Epithelial cell of esophagus (primary cell): ENCODE measurements at regions not wholly inside any gene's neighbourhood (a gene's known extent, or its start where the extent isn't known, plus 50 kb on each side); places are given as distances from the start of the nearest gene placed in this dataset.

Experiments
- DNase-seq: peaks from one replicate; pipeline ENCODE4 v3.0.0; 2010; ENCODE audit warnings: low read depth
- H3K4me3 ChIP-seq: 2 replicates; pipeline ENCODE4 v1.5.1; 2011; ENCODE audit warnings: mild to moderate bottlenecking, low read length, control low read depth
- CTCF ChIP-seq: IDR thresholded peaks from 2 replicates; pipeline ENCODE4 v1.5.1; 2011; ENCODE audit warnings: low read depth, mild to moderate bottlenecking, low read length, control low read depth, inconsistent platforms; ENCODE audit not compliant: insufficient read depth; ENCODE audit errors: missing control alignments

DNA sequence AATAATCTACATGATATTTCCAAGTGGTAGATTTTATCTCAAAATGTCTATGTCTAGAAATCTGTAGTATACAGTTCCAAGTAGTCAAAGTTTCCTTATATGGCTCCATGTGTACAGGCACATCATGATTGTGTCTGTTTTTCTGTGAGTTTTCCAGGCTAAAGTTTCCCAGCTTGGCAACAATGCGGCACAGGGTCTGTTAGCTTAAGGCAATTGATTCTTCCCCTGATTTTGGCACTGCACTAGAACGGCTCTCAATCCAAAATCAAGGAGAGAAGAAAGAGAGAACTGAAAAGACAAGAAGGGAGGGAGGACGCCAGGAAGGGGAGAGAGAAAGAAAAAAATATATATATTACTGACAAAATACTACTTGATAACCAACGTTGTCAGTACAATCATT is 193.9 kb upstream of the SNX7 start:
- TF ChIP-seq CTCF = no peak
- no peak overlapping the region for H3K4me3 ChIP-seq
- DNase-seq = no peak

DNA sequence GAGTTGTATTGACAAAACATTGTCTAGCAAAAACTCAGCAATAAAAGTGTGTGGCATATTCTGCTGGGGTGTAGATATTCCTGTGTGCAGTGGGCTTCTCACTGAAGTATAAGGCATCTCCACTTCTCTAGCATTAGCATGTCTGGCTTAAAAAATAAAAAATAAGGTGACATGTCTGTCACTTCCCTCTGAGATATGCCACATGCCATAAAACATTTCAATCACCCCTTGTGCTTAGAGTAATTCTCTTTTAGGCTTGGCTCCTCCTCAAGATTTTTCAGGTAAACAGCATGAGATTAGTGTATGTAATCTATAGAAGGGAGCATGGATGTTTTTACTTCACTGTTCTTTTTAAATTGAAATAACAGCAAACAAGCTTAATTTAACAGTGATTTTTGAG is 194.4 kb upstream of the SNX7 start:
- TF ChIP-seq CTCF = no peak
- DNase-seq = no peak

GRCh38 chr1:98461873-98462385 is 199.6 kb upstream of the SNX7 start:
- DNase-seq = no peak
- TF ChIP-seq CTCF = no peak
- H3K4me3 ChIP-seq = no peak overlapping the region

More for the DNA sequence above, 194.4 kb upstream of the SNX7 start:
- no peak overlapping the region for H3K4me3 ChIP-seq

DNA sequence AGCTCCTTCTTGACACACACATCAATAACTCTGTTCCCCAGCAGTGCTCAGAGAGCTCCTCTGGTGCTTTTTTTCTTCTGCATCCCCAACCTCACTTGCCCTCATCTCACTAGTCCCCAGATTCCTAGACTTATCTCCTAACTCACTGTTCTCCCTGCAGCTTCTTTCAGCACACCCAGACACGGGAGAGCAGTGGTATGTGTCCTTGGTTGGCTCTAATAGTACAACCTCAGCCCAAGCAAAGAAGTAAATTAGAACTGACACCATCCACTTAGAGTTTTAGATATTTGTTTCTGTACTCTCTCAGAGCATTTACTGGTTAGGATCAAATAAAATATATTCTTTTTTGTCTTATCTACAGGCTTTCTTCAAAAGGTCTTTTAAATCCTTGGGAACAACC is 201.4 kb upstream of the SNX7 start:
- no peak overlapping the region for H3K4me3 ChIP-seq
- no peak for DNase-seq
- TF ChIP-seq CTCF = no peak

GRCh38 chr1:98459486-98459870 is 202.0 kb upstream of the SNX7 start:
- H3K4me3 ChIP-seq = no peak overlapping the region
- TF ChIP-seq CTCF = no peak
- no peak for DNase-seq

GRCh38 chr1:98458511-98459485 is 202.7 kb upstream of the SNX7 start:
- peak; percentile 14 for DNase-seq
- no peak overlapping the region for H3K4me3 ChIP-seq
- TF ChIP-seq CTCF = no peak
